CD14-positive monocyte (primary cell): ENCODE measurements at regions not wholly inside any gene's neighbourhood (a gene's known extent, or its start where the extent isn't known, plus 50 kb on each side); places are given as distances from the start of the nearest gene placed in this dataset.

Experiments used
- DNase-seq, 3 donors: peaks; one replicate each; pipeline ENCODE4 v3.0.0-alpha.2; 2011 to 2022
- H2AFZ ChIP-seq: 2 replicates; pipeline ENCODE4 v1.6.0; 2012; ENCODE audit warnings: mild to moderate bottlenecking, low read depth, low read length, inconsistent platforms; ENCODE audit not compliant: insufficient read depth, poor library complexity, severe bottlenecking
- H3K27ac ChIP-seq, 2 donors: 1 replicate in 1 of 2; 2 replicates in 1 of 2; pipeline ENCODE4 v1.5.1; 2012 to 2013; ENCODE audit warnings: low read length in 2 of 2, control low read depth in 1 of 2, inconsistent platforms in 1 of 2, low read depth in 1 of 2, mild to moderate bottlenecking in 1 of 2
- H3K27me3 ChIP-seq, 2 donors: one replicate each; pipeline versions ENCODE4 v1.6.0 to v1.6.1; 2011 to 2013; ENCODE audit warnings: low read length in 2 of 2; ENCODE audit not compliant: control insufficient read depth in 2 of 2, insufficient read depth in 2 of 2
- H3K36me3 ChIP-seq, 2 donors: replicated peaks in 1 of 2; 1 replicate in 1 of 2; 2 replicates in 1 of 2; pipeline versions ENCODE4 v1.5.1 to v1.6.1; 2012 to 2013; ENCODE audit warnings: low read length in 2 of 2, control low read depth in 1 of 2, inconsistent platforms in 1 of 2, mild to moderate bottlenecking in 1 of 2; ENCODE audit not compliant: insufficient read depth in 2 of 2, control insufficient read depth in 1 of 2
- H3K4me1 ChIP-seq, 2 donors: 1 replicate in 1 of 2; 2 replicates in 1 of 2; pipeline versions ENCODE4 v1.5.1 to v1.6.1; 2012 to 2013; ENCODE audit warnings: low read length in 2 of 2, control low read depth in 1 of 2, inconsistent platforms in 1 of 2, mild to moderate bottlenecking in 1 of 2, moderate library complexity in 1 of 2; ENCODE audit not compliant: insufficient read depth in 2 of 2, control insufficient read depth in 1 of 2
- H3K4me2 ChIP-seq: replicated peaks from 2 replicates; pipeline ENCODE3; 2012; ENCODE audit warnings: low read length, moderate library complexity, mild to moderate bottlenecking; ENCODE audit not compliant: poor library complexity, severe bottlenecking; ENCODE audit errors: extremely low read depth
- H3K4me3 ChIP-seq, 3 experiments: fragments of 200-600 bp in 1 of 3; sonication (generic) in 1 of 3; replicated peaks in 1 of 3; 1 replicate in 2 of 3; 2 replicates in 1 of 3; pipeline ENCODE4 v1.5.1; 2011 to 2013; ENCODE audit warnings: low read length in 3 of 3, mild to moderate bottlenecking in 3 of 3, control low read depth in 2 of 3, low read depth in 2 of 3, inconsistent platforms in 1 of 3, moderate library complexity in 1 of 3
- H3K79me2 ChIP-seq: 2 replicates; pipeline ENCODE4 v1.6.0; 2012; ENCODE audit warnings: mild to moderate bottlenecking, control low read depth, inconsistent platforms, low read length, moderate library complexity; ENCODE audit not compliant: insufficient read depth
- H3K9ac ChIP-seq: 2 replicates; pipeline ENCODE4 v1.6.0; 2017; ENCODE audit warnings: low read length, mild to moderate bottlenecking; ENCODE audit not compliant: insufficient read depth, poor library complexity, severe bottlenecking
- H3K9me3 ChIP-seq, 2 donors: replicated peaks in 1 of 2; 1 replicate in 1 of 2; 2 replicates in 1 of 2; pipeline versions ENCODE4 v1.5.1 to v1.6.1; 2012 to 2013; ENCODE audit warnings: low read length in 2 of 2, control low read depth in 1 of 2; ENCODE audit not compliant: control insufficient read depth in 1 of 2, insufficient read depth in 1 of 2
- H4K20me1 ChIP-seq: 2 replicates; pipeline ENCODE4 v1.6.0; 2012; ENCODE audit warnings: mild to moderate bottlenecking, low read length, control low read depth, moderate library complexity; ENCODE audit not compliant: insufficient read depth
- H3K27ac Mint-ChIP-seq, 7 donors: one replicate each; pipeline ENCODE4 v1.8.0; 2020; ENCODE audit warnings: mild to moderate bottlenecking in 7 of 7, mixed read lengths in 7 of 7, moderate library complexity in 6 of 7, inconsistent platforms in 2 of 7
- H3K27me3 Mint-ChIP-seq, 3 donors: one replicate each; pipeline ENCODE4 v1.8.0; 2021 to 2022; ENCODE audit warnings: low read depth in 3 of 3, mild to moderate bottlenecking in 3 of 3, mixed read lengths in 3 of 3, moderate library complexity in 3 of 3, inconsistent platforms in 1 of 3
- H3K36me3 Mint-ChIP-seq, 2 donors: one replicate each; pipeline ENCODE4 v1.8.0; 2020; ENCODE audit warnings: mixed read lengths in 2 of 2, inconsistent platforms in 1 of 2, mild to moderate bottlenecking in 1 of 2
- H3K4me1 Mint-ChIP-seq: one replicate; pipeline ENCODE4 v1.8.0; 2020; ENCODE audit warnings: mild to moderate bottlenecking, mixed read lengths
- H3K4me3 Mint-ChIP-seq, 2 donors: one replicate each; pipeline ENCODE4 v1.8.0; 2020; ENCODE audit warnings: mild to moderate bottlenecking in 2 of 2, mixed read lengths in 2 of 2, moderate library complexity in 1 of 2
- H3K9me3 Mint-ChIP-seq, 7 donors: one replicate each; pipeline ENCODE4 v1.8.0; 2020 to 2022; ENCODE audit warnings: mixed read lengths in 7 of 7, mild to moderate bottlenecking in 6 of 7, moderate library complexity in 6 of 7, inconsistent platforms in 2 of 7
- WGBS: methylation state at CpG from one replicate; pipeline ENCODE4 v1.1.5; 2013; ENCODE audit warnings: missing lambda C conversion rate; ENCODE audit not compliant: insufficient coverage; 5-methylcytosine and 5-hydroxymethylcytosine counted together
- intact Hi-C, 2 donors: fragments of 100-400 bp; cut with micrococcal nuclease; formaldehyde crosslinking; loops; one replicate each; pipeline versions ENCODE4 v1.15.0 to v1.15.1; 2023
- TF ChIP-seq, protein P1 (sequence below): fragments of 200-600 bp; IDR thresholded peaks from one replicate; pipeline ENCODE4 v1.8.0; 2022; ENCODE audit warnings: antibody characterized with exemption, mild to moderate bottlenecking

DNA sequence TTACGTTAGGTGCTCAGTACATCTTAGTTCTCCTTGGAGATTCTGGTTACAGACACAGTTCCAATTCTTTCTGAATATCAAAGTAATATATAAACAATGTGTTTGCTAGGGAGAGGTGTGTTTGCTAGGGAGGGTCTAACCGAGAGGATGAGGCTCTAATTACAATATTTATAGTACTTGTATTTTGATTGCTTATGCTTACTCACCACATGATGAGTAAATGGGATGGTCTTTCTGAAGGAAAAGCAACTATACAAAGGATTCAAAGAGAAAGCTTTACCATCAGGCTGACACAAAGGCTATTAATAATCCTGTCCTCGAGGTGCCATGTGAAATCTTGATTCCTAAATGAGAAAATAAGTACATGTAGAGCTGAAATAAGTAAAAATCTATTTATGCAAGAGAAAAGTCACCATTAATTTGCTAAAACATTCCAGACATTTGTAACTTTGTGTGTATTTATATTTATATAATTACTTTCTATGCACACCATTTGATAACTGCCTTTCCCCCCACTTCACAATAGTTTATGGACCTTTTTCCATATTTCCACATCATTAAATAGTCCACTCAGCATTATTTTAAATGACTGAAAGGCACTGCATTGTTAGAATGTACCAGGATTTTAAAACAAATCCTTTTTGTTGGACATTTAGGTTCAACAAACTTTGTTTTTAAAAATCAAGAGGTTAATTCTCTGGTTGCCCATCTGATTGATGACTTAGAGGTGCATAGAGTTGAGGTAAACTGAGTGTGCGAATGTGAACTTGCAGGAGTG is 94.5 kb upstream of the FN1 start:
- no peak overlapping the region for H3K4me2 ChIP-seq
- H3K4me1 ChIP-seq = peaks cover 9 to 11% of the 10 kb centered on the region in 2 donors
- no peak overlapping the region for H3K9ac ChIP-seq
- peaks cover 3 to 8% (median 6%) of the 10 kb centered on the region in 3 donors for H3K27me3 Mint-ChIP-seq
- no peaks in the 10 kb centered on the region for H4K20me1 ChIP-seq
- no peaks in the 10 kb centered on the region for H3K36me3 ChIP-seq
- WGBS = 100% methylated on average over 1 of the region's 4 CpGs
- no peak overlapping the region for H3K27ac Mint-ChIP-seq
- no peaks in the 10 kb centered on the region for H3K27me3 ChIP-seq
- no peaks in the 10 kb centered on the region for H3K79me2 ChIP-seq
- H2AFZ ChIP-seq = no peak overlapping the region
- peaks cover 4 to 5% of the 10 kb centered on the region in 2 donors for H3K9me3 ChIP-seq
- TF ChIP-seq, protein P1, sequence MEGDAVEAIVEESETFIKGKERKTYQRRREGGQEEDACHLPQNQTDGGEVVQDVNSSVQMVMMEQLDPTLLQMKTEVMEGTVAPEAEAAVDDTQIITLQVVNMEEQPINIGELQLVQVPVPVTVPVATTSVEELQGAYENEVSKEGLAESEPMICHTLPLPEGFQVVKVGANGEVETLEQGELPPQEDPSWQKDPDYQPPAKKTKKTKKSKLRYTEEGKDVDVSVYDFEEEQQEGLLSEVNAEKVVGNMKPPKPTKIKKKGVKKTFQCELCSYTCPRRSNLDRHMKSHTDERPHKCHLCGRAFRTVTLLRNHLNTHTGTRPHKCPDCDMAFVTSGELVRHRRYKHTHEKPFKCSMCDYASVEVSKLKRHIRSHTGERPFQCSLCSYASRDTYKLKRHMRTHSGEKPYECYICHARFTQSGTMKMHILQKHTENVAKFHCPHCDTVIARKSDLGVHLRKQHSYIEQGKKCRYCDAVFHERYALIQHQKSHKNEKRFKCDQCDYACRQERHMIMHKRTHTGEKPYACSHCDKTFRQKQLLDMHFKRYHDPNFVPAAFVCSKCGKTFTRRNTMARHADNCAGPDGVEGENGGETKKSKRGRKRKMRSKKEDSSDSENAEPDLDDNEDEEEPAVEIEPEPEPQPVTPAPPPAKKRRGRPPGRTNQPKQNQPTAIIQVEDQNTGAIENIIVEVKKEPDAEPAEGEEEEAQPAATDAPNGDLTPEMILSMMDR = no peak
- H3K4me3 ChIP-seq = no peak overlapping the region
- no peaks in the 10 kb centered on the region for H3K36me3 Mint-ChIP-seq
- peaks cover 3 to 16% (median 12%) of the 10 kb centered on the region in 7 donors for H3K9me3 Mint-ChIP-seq
- peaks cover 8% of the 10 kb centered on the region for H3K4me1 Mint-ChIP-seq
- no peak overlapping the region for H3K4me3 Mint-ChIP-seq
- no peak overlapping the region for H3K27ac ChIP-seq
- intact Hi-C loops = no loop called here
- DNase-seq = no peak

DNA sequence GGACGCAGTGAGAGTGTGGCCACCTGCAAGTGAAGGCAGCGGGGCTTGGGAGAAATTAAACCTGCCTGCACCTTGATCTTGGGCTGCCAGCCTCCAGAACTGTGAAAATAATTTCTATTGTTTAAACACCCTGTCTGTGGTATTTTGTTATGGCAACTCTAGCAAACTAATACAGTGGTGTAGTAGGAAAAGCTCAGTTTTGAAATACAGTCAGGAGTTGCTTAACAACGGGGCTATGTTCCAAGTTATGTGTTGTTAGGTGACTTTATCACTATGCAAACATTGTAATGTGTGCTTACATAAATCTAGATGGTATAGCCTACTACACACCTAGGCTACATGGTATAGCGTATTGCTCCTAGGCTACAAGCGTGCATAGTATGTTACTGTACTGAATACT is 93.4 kb upstream of the FN1 start:
- Histone ChIP-seq H2AFZ (no peak overlapping the region), H3K36me3 (no peaks in the 10 kb centered on the region), H3K27me3 (no peaks in the 10 kb centered on the region), H3K4me2 (no peak overlapping the region), H4K20me1 (no peaks in the 10 kb centered on the region), H3K27ac (no peak overlapping the region), H3K9me3 (peaks cover 4 to 5% of the 10 kb centered on the region in 2 donors), H3K4me1 (peaks cover 6 to 11% of the 10 kb centered on the region in 2 donors), H3K4me3 (no peak overlapping the region), H3K79me2 (no peaks in the 10 kb centered on the region), H3K9ac (no peak overlapping the region)
- 87% methylated on average over 3 of the region's 5 CpGs for WGBS
- peaks cover 0 to 8% (median 4%) of the 10 kb centered on the region in 7 donors for H3K9me3 Mint-ChIP-seq
- intact Hi-C loops = loop anchor here in 1 of 2 donors (10.0 kb wide), 1 partner anchor 116 kb away; no protein-coding TSS in a partner anchor
- H3K36me3 Mint-ChIP-seq = no peaks in the 10 kb centered on the region
- H3K4me3 Mint-ChIP-seq = no peak overlapping the region
- TF ChIP-seq, protein P1 = no peak
- no peak for DNase-seq
- peaks cover 3 to 6% (median 6%) of the 10 kb centered on the region in 3 donors for H3K27me3 Mint-ChIP-seq
- no peak overlapping the region for H3K27ac Mint-ChIP-seq
- peaks cover 8% of the 10 kb centered on the region for H3K4me1 Mint-ChIP-seq
